Breast epithelium (tissue), 3 donors: ENCODE measurements at regions not wholly inside any gene's neighbourhood (a gene's known extent, or its start where the extent isn't known, plus 50 kb on each side); places are given as distances from the start of the nearest gene placed in this dataset.

Source experiments
- POLR2A ChIP-seq: fragments of 450-650 bp; IDR thresholded peaks from one replicate; pipeline ENCODE4 v1.6.1; 2016; ENCODE audit warnings: antibody characterized with exemption, mild to moderate bottlenecking, moderate library complexity
- POLR2AphosphoS5 ChIP-seq, 3 donors: sonication (generic); formaldehyde crosslinking; IDR thresholded peaks; one replicate each; pipeline ENCODE4 v1.6.1; 2017; ENCODE audit warnings: antibody characterized with exemption in 3 of 3
- TF ChIP-seq, protein P1 (sequence below), 3 donors: fragments of 450-650 bp; IDR thresholded peaks; one replicate each; pipeline ENCODE4 v1.5.1; 2016 to 2017; ENCODE audit warnings: antibody characterized with exemption in 3 of 3, mild to moderate bottlenecking in 3 of 3, moderate library complexity in 3 of 3

DNA sequence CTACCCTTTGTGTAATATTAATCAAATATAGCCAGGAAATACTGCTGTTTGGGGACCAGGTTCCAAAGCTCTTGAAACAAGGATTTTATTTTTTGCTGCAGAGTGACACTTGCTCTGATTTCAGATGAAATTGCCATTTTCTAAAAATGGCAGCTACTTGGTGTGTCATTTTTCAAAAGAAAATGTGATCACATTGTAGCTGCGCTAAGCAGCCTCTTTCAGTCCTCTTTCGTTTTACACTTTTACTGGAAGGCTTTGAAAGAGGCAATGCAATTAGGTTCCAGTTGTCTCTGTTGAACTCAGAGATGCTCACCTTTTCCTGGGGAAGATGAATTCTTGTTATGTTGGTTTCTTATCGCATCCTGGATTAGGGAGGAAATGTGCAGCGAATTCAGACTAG, 85.1 kb downstream of the CT47B1 start:
- TF ChIP-seq, protein P1, sequence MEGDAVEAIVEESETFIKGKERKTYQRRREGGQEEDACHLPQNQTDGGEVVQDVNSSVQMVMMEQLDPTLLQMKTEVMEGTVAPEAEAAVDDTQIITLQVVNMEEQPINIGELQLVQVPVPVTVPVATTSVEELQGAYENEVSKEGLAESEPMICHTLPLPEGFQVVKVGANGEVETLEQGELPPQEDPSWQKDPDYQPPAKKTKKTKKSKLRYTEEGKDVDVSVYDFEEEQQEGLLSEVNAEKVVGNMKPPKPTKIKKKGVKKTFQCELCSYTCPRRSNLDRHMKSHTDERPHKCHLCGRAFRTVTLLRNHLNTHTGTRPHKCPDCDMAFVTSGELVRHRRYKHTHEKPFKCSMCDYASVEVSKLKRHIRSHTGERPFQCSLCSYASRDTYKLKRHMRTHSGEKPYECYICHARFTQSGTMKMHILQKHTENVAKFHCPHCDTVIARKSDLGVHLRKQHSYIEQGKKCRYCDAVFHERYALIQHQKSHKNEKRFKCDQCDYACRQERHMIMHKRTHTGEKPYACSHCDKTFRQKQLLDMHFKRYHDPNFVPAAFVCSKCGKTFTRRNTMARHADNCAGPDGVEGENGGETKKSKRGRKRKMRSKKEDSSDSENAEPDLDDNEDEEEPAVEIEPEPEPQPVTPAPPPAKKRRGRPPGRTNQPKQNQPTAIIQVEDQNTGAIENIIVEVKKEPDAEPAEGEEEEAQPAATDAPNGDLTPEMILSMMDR (IDR thresholded peaks at IDR 0.05) = no peak
- TF ChIP-seq POLR2AphosphoS5 (IDR thresholded peaks at IDR 0.05) (no peak), POLR2A (no peak)
